Activated CD4-positive, alpha-beta T cell treated with anti-CD3 and anti-CD28 coated beads for 24 hours (primary cell): ENCODE measurements at regions not wholly inside any gene's neighbourhood (a gene's known extent, or its start where the extent isn't known, plus 50 kb on each side); places are given as distances from the start of the nearest gene placed in this dataset.
"Not testable (repeated sequence)": the region's sequence is repeated elsewhere in the genome, so short reads cannot be mapped to it uniquely, and the experiment has no call there.

Experiments used
- DNase-seq, 2 donors: peaks; one replicate each; pipeline ENCODE4 v3.0.0-alpha.2; 2020; ENCODE audit warnings: low read depth in 2 of 2

DNA sequence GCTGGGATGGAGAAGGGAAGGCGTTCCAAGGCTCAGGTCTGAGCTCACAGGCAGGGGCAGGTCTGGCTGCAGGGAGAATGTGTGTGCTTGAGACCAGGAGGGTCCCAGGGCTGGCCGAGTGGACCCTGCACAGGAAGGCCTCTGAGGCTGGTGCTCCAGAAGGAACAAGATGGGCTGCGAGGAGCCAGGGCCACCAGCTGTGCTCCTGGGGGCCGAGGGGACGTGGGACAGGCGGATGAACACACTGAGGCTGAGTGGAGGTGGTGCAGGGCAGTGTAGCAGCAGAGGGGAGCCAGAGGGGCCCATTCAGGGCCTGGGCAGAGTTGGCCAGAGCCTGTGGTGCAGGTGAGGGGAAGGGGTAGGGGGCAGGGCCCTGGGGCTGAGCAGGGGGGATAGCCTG is 249.7 kb downstream of the TMEM121 start:
- not testable (repeated sequence) for DNase-seq

DNA sequence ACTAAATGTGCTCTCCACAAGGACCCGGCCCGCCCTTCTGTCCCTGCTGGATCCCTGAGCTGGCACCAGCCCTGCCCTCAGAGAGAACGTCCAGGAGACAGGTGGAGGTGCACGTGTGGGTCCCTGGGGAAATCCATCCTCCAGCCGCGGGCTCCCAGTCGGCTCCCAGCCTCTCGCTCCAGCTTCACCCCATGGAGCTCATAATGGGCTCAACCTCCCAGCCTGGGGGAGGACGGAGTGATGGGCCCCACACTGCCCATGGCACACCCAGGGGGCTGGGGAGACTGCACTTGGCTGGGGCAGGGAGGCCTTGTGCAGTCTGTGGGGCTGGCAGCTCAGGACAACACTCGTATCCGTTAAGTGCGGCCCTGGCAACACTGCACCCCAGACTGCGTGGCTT is 250.5 kb downstream of the TMEM121 start:
- no peak for DNase-seq

DNA sequence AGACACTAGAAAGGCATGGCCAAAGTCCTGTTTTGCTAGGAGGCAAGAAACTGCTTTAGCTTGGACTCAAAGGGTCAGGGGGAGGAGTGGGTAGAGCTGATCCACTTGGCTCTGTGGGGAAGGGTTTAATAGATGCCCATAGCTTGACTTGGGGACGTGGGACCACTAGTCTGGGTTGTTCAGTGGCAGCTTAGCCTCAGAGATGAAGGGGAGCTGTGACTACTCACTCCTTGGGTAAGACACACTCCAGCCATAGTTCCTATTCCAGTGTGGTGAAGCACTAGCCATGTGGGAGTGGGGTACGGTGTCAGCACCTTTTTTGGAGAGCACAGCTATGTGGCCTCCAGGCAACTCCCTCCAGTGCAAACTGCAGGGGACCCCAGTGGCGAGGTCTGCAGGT is 257.3 kb downstream of the TMEM121 start:
- DNase-seq: no peak

DNA sequence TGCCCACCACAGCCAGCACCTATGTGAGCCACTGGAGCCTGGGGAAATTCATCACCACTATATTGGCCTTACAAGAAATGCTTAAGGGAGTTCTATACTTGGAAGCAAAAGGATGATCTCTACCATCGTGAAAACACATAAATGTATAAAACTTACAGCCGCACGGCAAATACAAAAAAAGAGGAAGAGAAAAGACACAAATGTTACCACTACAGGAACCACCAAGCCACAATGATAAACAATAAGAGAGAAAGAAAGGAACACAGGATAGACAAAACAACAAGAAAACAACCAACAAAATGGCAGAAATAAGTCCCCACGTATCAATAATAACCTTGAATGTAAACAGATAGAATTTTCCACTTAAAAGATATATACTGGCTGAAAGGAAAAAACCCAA is 267.5 kb downstream of the TMEM121 start:
- DNase-seq: no peak

DNA sequence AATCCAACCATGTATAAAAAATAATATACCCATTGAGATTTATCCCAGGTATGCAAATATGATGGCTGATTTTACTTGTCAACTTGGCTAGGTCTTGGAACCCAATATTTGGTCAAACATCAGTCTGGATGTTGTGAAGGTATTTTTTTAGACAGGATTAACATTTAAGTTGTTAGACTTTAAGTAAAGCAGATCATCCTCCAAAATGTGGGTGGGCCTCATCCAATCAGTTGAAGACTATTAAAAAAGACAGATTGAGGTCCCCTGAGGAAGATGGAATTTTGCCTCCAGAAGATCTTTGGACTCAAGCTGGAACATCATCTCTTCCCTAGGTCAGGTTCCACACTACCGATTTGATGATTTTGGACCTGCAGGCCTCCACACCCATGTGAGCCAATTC is 271.2 kb downstream of the TMEM121 start:
- no peak for DNase-seq

DNA sequence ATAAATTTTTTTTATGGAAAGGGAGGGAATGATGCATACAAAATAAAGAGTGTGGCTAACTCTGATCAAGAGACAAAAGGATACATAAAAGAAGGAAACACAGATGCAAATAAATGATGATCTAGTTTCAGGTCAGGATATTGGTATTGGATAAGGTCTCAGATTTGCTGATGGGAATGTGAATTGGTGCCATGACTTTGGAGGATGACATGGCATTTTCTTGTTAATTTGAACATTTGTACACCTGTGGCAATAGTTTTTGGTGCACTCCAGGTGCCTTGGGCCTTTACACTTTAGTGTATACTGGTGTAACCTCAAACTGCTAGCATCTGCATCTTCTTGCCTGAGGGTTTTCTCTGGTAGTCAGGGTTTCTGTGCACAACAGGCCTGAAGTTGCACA is 279.3 kb downstream of the TMEM121 start:
- DNase-seq: no peak

DNA sequence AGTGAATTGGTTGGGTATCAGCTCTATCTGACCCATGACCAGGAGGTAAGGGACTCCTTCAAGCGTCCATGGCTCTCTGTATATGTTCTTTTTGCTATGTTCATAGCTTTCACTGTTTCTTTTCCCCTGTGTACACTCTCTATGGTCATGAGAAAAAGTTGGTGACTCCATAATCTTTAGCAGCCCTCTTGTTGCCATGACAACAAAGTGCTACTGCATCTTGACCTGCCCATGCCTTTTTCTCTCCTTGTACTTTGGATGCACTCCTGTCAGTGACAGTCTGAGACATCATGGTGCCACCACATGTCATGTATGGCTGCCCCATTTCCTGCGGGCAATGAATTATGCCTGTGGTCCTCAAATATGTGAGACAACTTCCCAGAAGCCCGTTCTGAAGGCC is 280.2 kb downstream of the TMEM121 start:
- DNase-seq: no peak

DNA sequence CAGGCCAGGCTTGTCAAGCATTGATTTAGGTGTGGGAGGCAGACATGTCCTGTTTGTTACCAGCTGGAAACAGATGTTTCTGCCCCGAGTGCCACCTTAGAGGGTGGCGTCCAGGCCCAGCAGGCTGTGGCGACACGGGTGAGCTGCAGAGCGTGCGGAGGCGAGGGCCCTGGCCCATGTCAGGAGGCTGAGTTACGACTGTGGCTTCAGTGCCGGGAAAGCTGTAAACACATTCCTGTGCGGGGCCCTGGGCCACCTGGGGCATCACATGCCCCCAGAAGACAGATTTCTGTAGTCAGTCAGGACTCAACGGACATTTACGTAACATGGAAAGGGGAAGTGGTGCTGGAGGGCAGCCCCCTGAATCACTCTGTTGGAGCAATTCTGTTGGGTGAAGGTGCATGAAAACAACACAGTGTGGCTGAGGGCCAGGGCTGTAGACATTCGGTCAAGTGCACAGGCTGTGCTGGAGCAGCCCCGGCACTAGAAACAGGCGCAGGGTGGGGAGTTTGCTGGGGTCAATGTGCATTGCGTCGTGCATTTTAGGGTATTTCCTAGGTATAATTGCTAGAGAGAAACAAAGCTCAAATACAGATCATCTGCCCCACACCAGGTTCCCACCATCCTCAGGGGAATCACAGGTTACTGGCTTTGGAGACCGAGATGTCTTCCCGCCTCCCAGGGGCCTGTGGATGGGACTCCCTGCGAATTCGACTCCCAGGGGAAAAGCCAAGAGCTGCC is 291.8 kb downstream of the TMEM121 start:
- no peak for DNase-seq

DNA sequence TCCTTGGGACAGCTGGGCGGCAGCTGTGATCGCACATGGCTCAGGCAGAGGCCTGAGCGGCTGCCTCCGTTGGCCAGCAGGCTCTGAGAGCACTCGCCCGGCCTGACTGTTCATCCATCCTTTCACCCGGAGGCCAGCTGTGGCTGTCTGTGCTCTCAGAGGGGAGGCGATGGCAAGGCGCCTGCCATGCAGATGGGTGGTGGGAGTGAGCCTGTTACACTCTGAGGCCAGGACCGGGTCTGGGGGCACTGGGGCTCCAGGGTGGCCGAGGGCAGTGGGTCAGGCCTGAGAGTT is 292.3 kb downstream of the TMEM121 start:
- no peak for DNase-seq

DNA sequence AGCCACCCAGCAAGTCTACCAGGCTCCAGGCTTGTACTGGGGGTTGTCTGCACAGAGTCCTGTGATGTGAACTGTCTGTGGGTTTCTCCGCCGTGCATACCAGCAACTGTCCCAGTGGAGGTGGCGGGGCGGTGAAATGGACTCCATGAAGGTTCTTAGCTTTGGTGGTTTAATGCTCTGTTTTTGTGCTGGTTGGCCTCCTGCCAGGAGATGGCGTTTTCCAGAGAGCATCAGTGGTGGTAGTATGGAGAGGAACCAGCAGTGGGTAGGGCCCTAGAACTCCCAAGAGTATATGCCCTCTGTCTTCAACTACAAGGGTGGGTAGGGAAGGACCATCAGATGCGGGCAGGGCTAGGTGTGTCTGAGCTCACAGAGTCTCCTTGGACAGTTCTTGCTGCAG is 303.8 kb downstream of the TMEM121 start:
- DNase-seq: no peak

DNA sequence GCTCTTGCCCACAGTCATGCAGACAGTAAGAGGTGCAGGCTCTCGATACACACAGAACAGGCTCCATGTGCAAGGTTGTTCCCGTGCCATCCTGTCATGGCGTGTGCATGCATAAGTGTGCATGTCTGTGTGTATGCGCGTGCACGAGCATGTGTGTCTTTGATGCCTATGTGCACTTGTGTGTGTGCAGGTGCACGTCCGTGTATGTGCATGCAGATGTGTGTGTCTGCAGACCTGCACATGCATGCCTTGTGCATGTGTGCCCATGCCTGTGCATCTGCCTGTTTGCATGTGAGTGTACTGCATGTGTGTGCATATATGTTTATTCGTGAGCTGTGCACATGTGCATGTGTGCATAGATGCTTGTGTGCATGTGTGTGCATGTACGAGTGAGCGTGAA is 309.8 kb downstream of the TMEM121 start:
- no peak for DNase-seq

DNA sequence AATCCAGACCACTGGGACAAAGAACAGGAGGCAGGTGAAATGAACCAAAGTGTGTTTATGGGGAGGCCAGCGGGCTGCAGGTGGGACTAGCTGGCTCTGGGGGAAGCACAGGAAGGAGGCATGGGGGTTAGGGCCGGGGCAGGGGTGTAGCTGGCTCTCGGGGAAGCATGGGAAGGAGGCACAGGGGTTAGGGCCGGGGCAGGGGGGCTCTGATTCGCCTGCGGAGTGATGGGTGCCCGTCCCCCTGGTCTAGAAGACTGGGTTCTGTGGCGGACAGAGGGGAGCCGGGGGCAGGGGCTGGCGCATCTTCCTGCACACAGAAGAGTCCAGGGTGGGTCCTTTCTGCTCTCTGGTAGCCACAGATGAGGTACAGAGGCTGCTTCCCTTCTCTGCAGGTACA is 310.3 kb downstream of the TMEM121 start:
- DNase-seq: no peak

DNA sequence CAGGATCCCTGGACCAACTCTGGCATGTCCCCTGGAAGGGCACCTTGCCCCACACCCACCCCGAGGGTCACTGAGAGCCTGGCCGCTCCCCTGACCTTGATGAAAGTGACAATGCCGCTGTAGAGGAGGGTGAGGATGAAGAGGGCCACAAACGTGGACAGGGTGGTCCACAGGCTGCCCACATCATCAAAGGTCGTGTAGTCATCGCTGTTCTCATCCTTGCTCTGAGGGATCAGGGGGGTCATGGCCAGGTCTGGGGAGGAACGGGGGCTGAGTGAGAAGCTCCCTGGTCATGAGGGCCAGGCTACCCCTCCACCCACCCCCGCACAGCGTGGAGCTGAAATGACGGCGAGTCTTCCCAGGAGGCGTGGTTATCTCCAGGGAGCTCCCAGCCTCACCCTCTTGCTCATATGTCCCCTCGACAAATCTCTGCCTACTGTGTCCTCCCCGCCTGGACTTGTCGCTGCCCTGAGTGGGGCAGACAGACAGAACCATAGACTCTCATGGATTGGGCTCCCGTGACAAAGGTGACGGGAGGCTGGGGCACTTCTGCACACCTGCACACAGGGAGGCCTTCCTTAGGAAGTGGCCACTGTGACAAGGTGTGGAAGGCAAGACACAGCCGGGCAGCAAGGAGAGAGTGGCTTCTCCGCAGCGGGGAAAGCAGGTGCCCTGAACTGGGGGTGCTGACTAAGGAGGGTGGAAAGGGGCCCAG is 311.1 kb downstream of the TMEM121 start:
- no peak for DNase-seq

DNA sequence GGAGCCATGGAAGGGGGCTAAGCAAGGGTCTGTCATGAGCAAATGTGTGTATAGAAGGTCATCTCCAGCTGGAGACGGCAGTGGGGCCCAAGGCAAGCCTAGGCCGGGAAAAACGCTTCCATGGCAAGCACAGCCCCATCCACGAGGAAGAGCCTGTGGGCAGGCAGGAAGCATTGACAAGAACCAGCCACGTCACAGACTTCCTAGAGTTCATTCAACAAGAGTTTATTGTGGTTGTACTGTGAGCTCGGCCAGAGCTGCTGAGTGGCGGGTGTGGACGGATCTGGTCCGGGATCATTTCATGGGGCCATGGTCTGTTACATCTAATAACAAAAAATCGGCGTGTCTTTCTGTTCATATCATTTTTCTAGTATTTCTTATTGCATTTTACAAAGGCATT is 311.7 kb downstream of the TMEM121 start:
- no peak for DNase-seq

DNA sequence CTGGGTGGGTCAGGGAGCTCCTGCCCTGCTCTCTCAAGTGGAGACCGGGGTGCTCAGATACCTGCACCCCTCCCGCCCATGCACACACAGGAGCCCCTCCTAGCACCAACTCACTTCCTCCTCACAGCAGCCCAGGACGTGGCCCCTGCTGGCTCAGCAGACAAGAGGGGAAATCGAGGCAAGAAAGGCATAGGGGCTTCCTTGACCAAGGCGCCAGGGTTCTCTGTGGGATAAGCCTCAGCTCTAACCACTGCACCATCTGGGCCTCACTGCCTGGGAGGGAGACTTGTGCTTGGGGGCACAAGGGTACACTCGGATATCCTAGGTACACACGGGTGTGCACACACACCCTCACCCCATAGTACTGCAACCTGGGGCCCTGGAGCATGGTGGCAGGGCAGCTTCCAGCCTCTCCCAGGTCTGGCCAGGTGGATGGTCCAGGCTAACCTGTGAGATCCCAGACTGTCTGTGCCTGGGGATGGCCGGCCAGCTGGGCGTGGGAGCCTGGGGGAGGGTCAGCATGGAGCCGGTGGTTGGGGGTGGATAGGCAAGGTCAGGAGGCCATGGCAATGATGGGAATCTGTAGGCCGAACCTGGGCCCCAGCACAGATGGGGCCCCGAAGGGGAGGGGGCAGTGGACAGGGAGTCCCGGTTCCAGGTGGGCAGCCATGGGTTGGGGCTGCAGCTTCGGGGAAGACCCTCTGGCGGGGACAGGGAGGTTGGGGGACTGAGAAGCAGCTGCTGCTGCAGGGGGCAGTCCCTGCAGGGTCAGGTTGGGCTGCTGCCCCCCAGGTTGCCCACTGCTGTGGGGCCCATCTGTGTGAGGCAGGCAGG is 312.4 kb downstream of the TMEM121 start:
- DNase-seq: no peak

DNA sequence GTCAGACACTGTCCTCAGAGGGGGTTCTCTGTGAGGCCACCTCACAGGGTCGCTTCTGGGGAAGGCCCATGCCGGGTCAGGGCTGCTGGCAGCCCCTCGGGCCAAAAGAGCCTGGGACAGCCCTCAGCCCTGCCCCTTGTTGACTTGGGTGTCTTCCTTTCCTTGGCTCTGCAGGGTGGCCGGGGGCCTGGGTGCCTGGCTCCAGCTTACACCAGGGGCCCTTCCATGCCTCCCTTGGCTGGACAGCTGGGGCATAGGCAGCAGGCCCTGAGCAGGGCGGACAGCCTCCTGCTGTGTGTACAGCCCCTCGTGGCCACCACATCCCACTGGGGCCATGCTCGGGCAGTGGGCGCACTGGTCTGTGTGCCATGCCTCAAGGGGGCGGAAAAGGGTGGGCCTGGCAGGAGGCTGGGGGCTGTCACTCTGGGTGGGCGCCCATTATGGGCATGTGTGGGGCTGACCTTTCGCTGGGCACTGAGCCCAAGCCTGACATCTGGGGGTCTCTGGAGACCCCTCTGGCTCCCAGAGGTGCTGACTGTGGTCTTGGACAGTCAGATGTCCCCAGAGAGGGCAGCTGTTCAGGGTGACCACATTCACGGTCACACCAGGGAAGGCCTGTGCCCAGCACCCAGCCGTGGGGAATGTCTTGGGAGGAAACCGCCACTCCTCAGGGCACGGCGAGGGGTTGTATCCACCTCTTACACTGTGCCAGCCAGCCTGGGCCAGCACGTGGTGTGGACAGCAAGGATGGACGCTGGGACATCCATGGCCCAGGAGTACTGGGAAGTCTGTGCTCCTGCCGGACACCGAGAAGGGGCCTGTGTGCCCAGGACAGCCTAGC is 313.3 kb downstream of the TMEM121 start:
- no peak for DNase-seq

DNA sequence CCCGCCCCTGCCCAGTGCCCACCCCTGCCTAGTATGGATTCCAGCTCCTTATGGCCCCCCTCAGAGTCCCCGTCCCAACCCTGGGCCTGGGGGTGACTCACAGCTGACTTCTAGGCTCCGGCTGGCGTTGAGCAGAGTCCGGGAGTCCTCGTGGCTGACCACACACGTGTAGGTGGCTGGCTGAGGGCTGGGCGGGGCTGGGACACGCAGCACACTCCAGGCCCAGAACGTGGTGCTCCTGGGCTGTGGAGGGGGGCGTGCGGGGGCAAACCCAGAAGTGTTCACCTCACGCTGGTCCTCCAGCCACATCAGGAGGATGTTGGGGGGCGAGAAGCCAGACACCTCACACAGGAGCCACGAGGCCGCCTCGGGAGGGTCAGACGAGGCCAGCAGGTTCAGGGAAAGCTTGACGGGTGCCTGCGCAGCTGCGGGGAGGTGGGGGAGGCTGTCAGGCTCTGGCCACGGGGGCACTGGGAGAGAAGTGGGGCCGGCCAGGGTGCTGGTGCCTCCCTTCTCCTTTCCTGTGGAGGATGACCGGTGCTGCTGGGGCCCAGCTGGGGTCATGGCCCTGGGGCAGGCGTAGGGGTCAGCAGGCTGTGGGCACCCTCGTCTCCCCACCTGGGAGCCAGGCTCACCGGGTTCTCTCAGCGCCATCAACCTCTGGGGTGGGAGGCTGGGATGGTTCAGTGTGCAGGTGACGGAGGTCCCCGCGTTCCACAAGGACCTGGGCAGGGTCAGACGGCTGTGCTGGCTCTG is 314.1 kb downstream of the TMEM121 start:
- DNase-seq: no peak

DNA sequence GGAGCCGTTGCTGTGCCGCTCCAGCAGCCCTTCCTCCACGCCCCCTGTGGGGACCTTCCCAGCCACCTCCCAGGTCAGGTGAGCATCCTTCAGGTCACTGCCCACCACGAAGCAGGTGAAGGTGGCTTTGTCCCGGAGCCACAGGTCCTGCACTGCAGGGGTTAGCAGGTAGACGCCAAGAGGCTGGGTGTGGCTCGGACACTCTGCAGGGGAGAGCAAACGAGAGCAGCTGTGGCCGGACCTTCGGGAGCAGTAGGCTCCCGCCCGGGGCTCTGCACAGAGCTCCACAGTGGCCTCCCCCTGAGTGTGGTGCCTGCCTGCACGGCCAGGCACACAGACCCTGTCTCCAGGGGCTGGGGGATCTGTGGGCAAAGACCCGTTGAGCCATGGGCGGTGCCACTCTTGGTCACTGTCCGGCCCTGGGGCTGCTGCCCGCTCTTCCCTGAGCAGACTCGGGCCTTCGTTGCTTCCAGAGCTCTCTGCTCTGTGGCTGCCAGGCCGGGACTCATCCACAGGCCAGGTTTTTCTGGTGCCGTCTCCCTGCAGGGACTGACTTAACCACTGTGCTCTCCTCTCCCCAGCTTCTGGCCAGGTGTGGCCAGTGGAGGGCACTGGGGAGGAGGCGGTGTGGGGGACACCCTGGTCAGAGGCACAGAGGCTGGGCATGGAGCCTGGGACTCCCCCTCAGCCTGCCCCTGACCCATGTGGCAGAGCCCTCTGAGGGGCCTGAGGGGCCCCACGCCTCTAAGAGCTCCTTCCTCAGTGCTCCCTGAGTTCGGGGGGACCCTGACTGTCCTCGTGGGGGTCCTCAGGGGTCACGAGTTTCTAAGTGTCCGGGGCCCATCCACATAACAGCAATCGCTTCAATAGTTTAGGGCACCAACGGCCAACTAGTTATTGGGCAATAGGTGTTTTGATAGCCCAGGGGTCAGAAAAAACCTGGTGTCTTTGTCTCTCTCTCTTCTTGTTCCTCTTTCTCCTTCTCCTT is 314.9 kb downstream of the TMEM121 start:
- DNase-seq: no peak

DNA sequence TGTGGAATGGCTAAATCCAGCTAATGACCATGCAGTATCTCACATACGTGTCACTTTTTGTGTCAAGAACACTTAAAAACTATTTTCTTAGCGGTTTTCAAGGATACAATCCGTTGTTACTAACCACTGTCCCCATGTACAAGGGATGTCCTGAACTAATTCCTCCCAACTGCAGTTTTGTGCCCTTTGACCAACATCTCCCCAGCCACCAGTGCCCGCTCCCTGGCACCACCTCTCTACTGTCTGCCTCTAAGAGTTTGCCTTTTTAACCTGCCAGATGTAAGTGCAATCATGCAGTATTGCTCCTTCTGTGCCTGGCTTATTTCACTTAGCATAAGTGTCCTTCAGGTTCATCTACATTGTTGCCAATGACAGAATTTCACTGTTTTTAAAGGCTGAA is 315.7 kb downstream of the TMEM121 start:
- DNase-seq: no peak

DNA sequence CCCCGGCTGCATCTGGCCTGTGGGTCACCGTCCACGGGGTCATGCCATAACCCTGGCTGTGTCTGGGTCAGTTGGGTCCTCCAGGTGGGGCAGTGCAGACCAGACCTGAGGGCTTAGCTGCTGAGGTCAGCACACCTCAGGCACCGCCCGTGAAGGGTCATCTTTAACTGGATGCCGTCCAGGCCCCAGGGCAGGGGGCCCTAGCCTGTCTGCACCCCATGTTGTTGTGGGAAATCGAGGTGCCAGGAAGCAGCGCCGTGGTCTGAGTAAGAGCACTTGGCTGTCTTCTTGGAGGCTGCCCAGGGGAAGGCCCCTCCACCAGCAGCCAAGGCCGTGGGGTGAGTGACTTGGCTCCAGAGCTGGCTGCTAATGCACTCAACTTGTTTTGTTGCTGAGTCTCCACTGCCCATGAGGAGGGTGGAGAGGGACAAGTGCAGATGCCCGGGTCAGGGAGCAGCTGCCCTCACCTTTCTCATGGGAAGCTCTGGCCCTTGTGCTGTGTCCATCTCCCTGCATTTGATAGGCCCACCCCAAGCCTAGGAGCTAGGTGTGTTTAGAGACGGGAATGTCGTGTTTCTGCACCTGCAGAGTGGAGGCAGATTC is 317.2 kb downstream of the TMEM121 start:
- DNase-seq: no peak
